ENCODE measurements at regions not wholly inside any gene's neighbourhood (a gene's known extent, or its start where the extent isn't known, plus 50 kb on each side); places are given as distances from the start of the nearest gene placed in this dataset.

GRCh38 chr7:23938215-23938614, 228.2 kb downstream of the STK31 start:
- TF ChIP-seq POLR2AphosphoS5 (IDR thresholded peaks at IDR 0.05; ENCODE audit: insufficient read depth in 1 of 2, low read depth in 1 of 2) (no peak), CTCF (IDR thresholded peaks at IDR 0.05) (no peak)
